Mammary epithelial cell (primary cell): ENCODE measurements at regions not wholly inside any gene's neighbourhood (a gene's known extent, or its start where the extent isn't known, plus 50 kb on each side); places are given as distances from the start of the nearest gene placed in this dataset.

ENCODE experiments used
- CTCF ChIP-seq, 2 donors: IDR thresholded peaks in 1 of 2; conservative IDR thresholded peaks in 1 of 2; 2 replicates each; pipeline ENCODE4 v1.5.1; 2011 to 2012; ENCODE audit warnings: inconsistent platforms in 2 of 2, low read length in 2 of 2, mild to moderate bottlenecking in 2 of 2, control low read depth in 1 of 2, low read depth in 1 of 2; ENCODE audit not compliant: insufficient read depth in 1 of 2; ENCODE audit errors: extremely low read depth in 1 of 2
- EZH2 ChIP-seq: IDR thresholded peaks from 2 replicates; pipeline ENCODE4 v1.6.1; 2012; ENCODE audit warnings: low read length, inconsistent platforms, borderline replicate concordance

DNA sequence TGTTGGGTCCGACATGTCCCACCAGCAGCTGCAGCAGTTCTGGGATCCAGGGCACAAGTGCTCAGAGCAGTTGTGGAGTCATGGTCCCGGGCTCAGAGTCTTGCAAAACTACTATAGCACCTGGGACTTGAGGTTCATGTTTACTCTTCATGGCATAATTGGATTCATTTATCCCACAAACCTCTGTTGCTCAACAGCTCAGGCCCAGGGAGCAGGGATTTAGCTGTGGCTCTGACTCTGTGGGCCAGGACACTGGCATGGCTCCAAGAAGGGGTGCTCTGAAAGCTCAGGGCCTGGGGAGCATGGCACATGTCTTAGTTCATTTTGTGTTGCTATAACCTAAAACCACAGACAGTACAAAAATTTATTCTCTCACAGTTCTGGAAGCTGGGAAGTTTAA lies 626.7 kb upstream of the ADGRL2 start:
- TF ChIP-seq CTCF (conservative IDR thresholded peaks at IDR 0.05 in 1 of 2, IDR thresholded peaks at IDR 0.05 in 1 of 2; ENCODE audit: extremely low read depth in 1 of 2, insufficient read depth in 1 of 2, low read depth in 1 of 2, low read length in 2 of 2): no peak
- TF ChIP-seq EZH2: no peak
